Right cardiac atrium (tissue), 5 donors: ENCODE measurements at regions not wholly inside any gene's neighbourhood (a gene's known extent, or its start where the extent isn't known, plus 50 kb on each side); places are given as distances from the start of the nearest gene placed in this dataset.

Source experiments
- ATAC-seq, 2 donors: fragments of 200-7000 bp; cut with Tn5 transposase; one replicate each; pipeline versions ENCODE4 v1.8.0 to v1.9.1; 2020; ENCODE audit warnings: moderate library complexity in 2 of 2, mild to moderate bottlenecking in 1 of 2
- DNase-seq, 3 donors: peaks; one replicate each; pipeline ENCODE4 v3.0.0-alpha.2; 2020
- H3K27ac ChIP-seq: one replicate; pipeline ENCODE4 v1.5.1; 2013; ENCODE audit warnings: mild to moderate bottlenecking, low read length, control low read depth, moderate library complexity
- H3K27me3 ChIP-seq: one replicate; pipeline ENCODE4 v1.6.1; 2013; ENCODE audit not compliant: control insufficient read depth, insufficient read depth
- H3K4me1 ChIP-seq: one replicate; pipeline ENCODE4 v1.6.1; 2013; ENCODE audit warnings: low read length; ENCODE audit not compliant: control insufficient read depth, insufficient read depth
- H3K4me3 ChIP-seq: one replicate; pipeline ENCODE4 v1.5.1; 2013; ENCODE audit warnings: low read length, control low read depth
- H3K9me3 ChIP-seq: one replicate; pipeline ENCODE4 v1.6.1; 2013; ENCODE audit warnings: low read length; ENCODE audit not compliant: control insufficient read depth
- WGBS: extraction: QIAGEN DNeasy Blood & Tissue Kit; methylation state at CpG from one replicate; pipeline ENCODE4 v1.1.7; 2013; 5-methylcytosine and 5-hydroxymethylcytosine counted together
- intact Hi-C, 4 donors: fragments of 100-400 bp; cut with DNase I; formaldehyde crosslinking; loops; one replicate each; pipeline versions ENCODE4 v1.11.0 to v1.14.0; 2022 to 2023
- donor health status: healthy with polysubstance abuse.
- donor health status: DM: no; HTN: yes; CAD: no.
- donor health status: DM: no; HTN: no; CAD: no.
- donor health status: DM: no; HTN: yes; CAD: no; lungs with severe emphysema.
- donor health status: DM: yes; HTN: yes; CAD: no.

- intact Hi-C loops: no loop called here
- WGBS: 67% methylated on average over 2 of the region's 2 CpGs
- H3K27ac ChIP-seq: no peak overlapping the region
- H3K9me3 ChIP-seq: no peaks in the 10 kb centered on the region
- DNase-seq: no peak
- no peak overlapping the region for H3K4me3 ChIP-seq
- H3K27me3 ChIP-seq: no peaks in the 10 kb centered on the region
- peak in 1 of 2 donors; percentile 44 for ATAC-seq
- peaks cover 2% of the 10 kb centered on the region for H3K4me1 ChIP-seq
Measured at GRCh38 chr5:58043032-58043945, 416.6 kb downstream of the PLK2 start.

GRCh38 chr5:58041884-58042283, 418.0 kb downstream of the PLK2 start:
- ATAC-seq (no peak), DNase-seq (peak in 1 of 3 donors; percentile 5)
- intact Hi-C loops: no loop called here
- Histone ChIP-seq H3K9me3 (no peaks in the 10 kb centered on the region), H3K4me3 (no peak overlapping the region), H3K27me3 (no peaks in the 10 kb centered on the region), H3K27ac (no peak overlapping the region), H3K4me1 (peaks cover 2% of the 10 kb centered on the region)
- 95% methylated on average over 3 of the region's 3 CpGs for WGBS

- 1% methylated on average over 1 of the region's 1 CpG for WGBS
- Histone ChIP-seq H3K4me1 (peaks cover 2% of the 10 kb centered on the region), H3K4me3 (no peak overlapping the region), H3K9me3 (no peaks in the 10 kb centered on the region), H3K27me3 (no peaks in the 10 kb centered on the region), H3K27ac (no peak overlapping the region)
- no peak for ATAC-seq
- DNase-seq: no peak
- intact Hi-C loops: no loop called here
Measured at GRCh38 chr5:58040846-58041245, 419.0 kb downstream of the PLK2 start.

- WGBS: 46% methylated on average over 2 of the region's 2 CpGs
- intact Hi-C loops: no loop called here
- Histone ChIP-seq H3K27me3 (no peaks in the 10 kb centered on the region), H3K4me3 (no peak overlapping the region), H3K4me1 (peaks cover 2% of the 10 kb centered on the region), H3K9me3 (no peaks in the 10 kb centered on the region), H3K27ac (no peak overlapping the region)
- no peak for ATAC-seq
- DNase-seq: no peak
Measured at GRCh38 chr5:58040044-58040443, 419.8 kb downstream of the PLK2 start.

GRCh38 chr5:58037899-58038298, 422.0 kb downstream of the PLK2 start:
- peaks cover 2% of the 10 kb centered on the region for H3K4me1 ChIP-seq
- intact Hi-C loops: no loop called here
- ATAC-seq: no peak

GRCh38 chr5:58025809-58026208, 434.1 kb downstream of the PLK2 start:
- WGBS: 95% methylated on average over 1 of the region's 1 CpG
- intact Hi-C loops: no loop called here
- no peak for ATAC-seq
- peaks cover 4% of the 10 kb centered on the region for H3K4me1 ChIP-seq
- no peak overlapping the region for H3K4me3 ChIP-seq
- DNase-seq: no peak
- no peaks in the 10 kb centered on the region for H3K27me3 ChIP-seq
- H3K27ac ChIP-seq: no peak overlapping the region
- no peaks in the 10 kb centered on the region for H3K9me3 ChIP-seq

More at GRCh38 chr5:58037899-58038298, 422.0 kb downstream of the PLK2 start:
- Histone ChIP-seq H3K27me3 (no peaks in the 10 kb centered on the region), H3K4me3 (no peak overlapping the region), H3K9me3 (no peaks in the 10 kb centered on the region), H3K27ac (no peak overlapping the region)
- no peak for DNase-seq
- WGBS: 93% methylated on average over 3 of the region's 3 CpGs

GRCh38 chr5:58024151-58024550, 435.7 kb downstream of the PLK2 start:
- Histone ChIP-seq H3K27me3 (no peaks in the 10 kb centered on the region), H3K9me3 (no peaks in the 10 kb centered on the region), H3K4me3 (no peak overlapping the region), H3K4me1 (peaks cover 8% of the 10 kb centered on the region), H3K27ac (no peak overlapping the region)
- ATAC-seq (no peak), DNase-seq (no peak)
- WGBS: 0% methylated on average over 1 of the region's 1 CpG
- intact Hi-C loops: no loop called here

- ATAC-seq (peak; percentile 37 to 70), DNase-seq (peak in 1 of 3 donors; percentile 35)
- intact Hi-C loops: no loop called here
- H3K9me3 ChIP-seq: no peaks in the 10 kb centered on the region
- WGBS: 65% methylated on average over 2 of the region's 2 CpGs
- no peaks in the 10 kb centered on the region for H3K27me3 ChIP-seq
- H3K4me3 ChIP-seq: no peak overlapping the region
- H3K4me1 ChIP-seq: peaks cover 8% of the 10 kb centered on the region
- no peak overlapping the region for H3K27ac ChIP-seq
Measured at GRCh38 chr5:58022055-58022454, 437.8 kb downstream of the PLK2 start.

GRCh38 chr5:58021466-58021865, 438.4 kb downstream of the PLK2 start:
- H3K4me1 ChIP-seq: peaks cover 8% of the 10 kb centered on the region
- WGBS: 49% methylated on average over 3 of the region's 3 CpGs
- no peaks in the 10 kb centered on the region for H3K27me3 ChIP-seq
- ATAC-seq (no peak), DNase-seq (no peak)
- no peak overlapping the region for H3K4me3 ChIP-seq
- H3K9me3 ChIP-seq: no peaks in the 10 kb centered on the region
- H3K27ac ChIP-seq: no peak overlapping the region
- intact Hi-C loops: no loop called here

- peaks cover 8% of the 10 kb centered on the region for H3K4me1 ChIP-seq
- intact Hi-C loops: no loop called here
- DNase-seq (peak; percentile 57 to 86 (median 86)), ATAC-seq (peak; percentile 95 to 96)
- peak overlapping the region; percentile 68 for H3K27ac ChIP-seq
- H3K27me3 ChIP-seq: no peaks in the 10 kb centered on the region
- no peak overlapping the region for H3K4me3 ChIP-seq
- no peaks in the 10 kb centered on the region for H3K9me3 ChIP-seq
- 11% methylated on average over 3 of the region's 3 CpGs for WGBS
Measured at GRCh38 chr5:58019614-58020013, 440.3 kb downstream of the PLK2 start.

GRCh38 chr5:58018016-58018415, 441.9 kb downstream of the PLK2 start:
- WGBS: 98% methylated on average over 1 of the region's 1 CpG
- H3K4me1 ChIP-seq: peaks cover 8% of the 10 kb centered on the region
- intact Hi-C loops: no loop called here
- H3K4me3 ChIP-seq: no peak overlapping the region
- no peak for DNase-seq
- no peak for ATAC-seq
- no peaks in the 10 kb centered on the region for H3K27me3 ChIP-seq
- H3K27ac ChIP-seq: no peak overlapping the region
- no peaks in the 10 kb centered on the region for H3K9me3 ChIP-seq
